HEK293 (cell line): ENCODE measurements at regions not wholly inside any gene's neighbourhood (a gene's known extent, or its start where the extent isn't known, plus 50 kb on each side); places are given as distances from the start of the nearest gene placed in this dataset.

Experiments
- BCL11B ChIP-seq: fragments of 450-650 bp; formaldehyde crosslinking; IDR thresholded peaks from 2 replicates; pipeline ENCODE4 v1.5.1; 2016; ENCODE audit warnings: low read depth, missing biosample characterization, missing genetic modification characterization
- ZBTB11 ChIP-seq: fragments of 450-650 bp; formaldehyde crosslinking; conservative IDR thresholded peaks from 2 replicates; pipeline ENCODE4 v1.5.1; 2016; ENCODE audit warnings: low read depth, missing biosample characterization, missing genetic modification characterization
- ZBTB48 ChIP-seq: fragments of 450-650 bp; formaldehyde crosslinking; IDR thresholded peaks from 2 replicates; pipeline ENCODE4 v1.5.1; 2016; ENCODE audit warnings: missing biosample characterization, missing genetic modification characterization
- ZFP37 ChIP-seq: fragments of 450-650 bp; formaldehyde crosslinking; IDR thresholded peaks from 2 replicates; pipeline ENCODE4 v1.5.1; 2016; ENCODE audit warnings: missing biosample characterization, missing genetic modification characterization
- ZNF10 ChIP-seq: fragments of 450-650 bp; formaldehyde crosslinking; IDR thresholded peaks from 2 replicates; pipeline ENCODE4 v1.5.1; 2017; ENCODE audit warnings: missing biosample characterization, missing genetic modification characterization
- ZNF169 ChIP-seq: fragments of 450-650 bp; formaldehyde crosslinking; IDR thresholded peaks from 2 replicates; pipeline ENCODE4 v1.5.1; 2016; ENCODE audit warnings: missing biosample characterization, missing genetic modification characterization
- ZNF23 ChIP-seq: fragments of 450-650 bp; formaldehyde crosslinking; IDR thresholded peaks from 2 replicates; pipeline ENCODE4 v1.5.1; 2016; ENCODE audit warnings: missing biosample characterization, missing genetic modification characterization, borderline replicate concordance
- ZNF274 ChIP-seq, 2 experiments: fragments of 200-500 bp in 1 of 2; fragments of 450-650 bp in 1 of 2; sonication (Bioruptor generic) in 1 of 2; formaldehyde crosslinking in 1 of 2; IDR thresholded peaks; 2 replicates each; pipeline versions ENCODE4 v1.5.1 to v1.6.1; 2014 to 2016; ENCODE audit warnings: borderline replicate concordance in 1 of 2, inconsistent platforms in 1 of 2, low read length in 1 of 2, missing biosample characterization in 1 of 2, missing genetic modification characterization in 1 of 2
- ZNF548 ChIP-seq: fragments of 450-650 bp; formaldehyde crosslinking; IDR thresholded peaks from 2 replicates; pipeline ENCODE4 v1.5.1; 2016; ENCODE audit warnings: missing biosample characterization, missing genetic modification characterization
- ZNF596 ChIP-seq: fragments of 450-650 bp; IDR thresholded peaks from 2 replicates; pipeline ENCODE4 v1.5.0; 2018; ENCODE audit warnings: missing biosample characterization, mild to moderate bottlenecking, missing genetic modification characterization, moderate library complexity
- ZNF639 ChIP-seq: fragments of 450-650 bp; formaldehyde crosslinking; IDR thresholded peaks from 2 replicates; pipeline ENCODE4 v1.5.1; 2016; ENCODE audit warnings: missing biosample characterization, missing genetic modification characterization
- ZNF777 ChIP-seq: fragments of 450-650 bp; formaldehyde crosslinking; IDR thresholded peaks from 2 replicates; pipeline ENCODE4 v1.5.1; 2017; ENCODE audit warnings: missing biosample characterization, missing genetic modification characterization, borderline replicate concordance
- TF ChIP-seq, protein P1 (sequence below): fragments of 450-650 bp; formaldehyde crosslinking; IDR thresholded peaks from 2 replicates; pipeline ENCODE4 v1.5.1; 2016; ENCODE audit warnings: missing biosample characterization, missing genetic modification characterization
- TF ChIP-seq, protein P2 (sequence below): fragments of 450-650 bp; formaldehyde crosslinking; IDR thresholded peaks from 2 replicates; pipeline ENCODE4 v1.5.1; 2016; ENCODE audit warnings: missing biosample characterization, missing genetic modification characterization

- TF ChIP-seq, protein P1, sequence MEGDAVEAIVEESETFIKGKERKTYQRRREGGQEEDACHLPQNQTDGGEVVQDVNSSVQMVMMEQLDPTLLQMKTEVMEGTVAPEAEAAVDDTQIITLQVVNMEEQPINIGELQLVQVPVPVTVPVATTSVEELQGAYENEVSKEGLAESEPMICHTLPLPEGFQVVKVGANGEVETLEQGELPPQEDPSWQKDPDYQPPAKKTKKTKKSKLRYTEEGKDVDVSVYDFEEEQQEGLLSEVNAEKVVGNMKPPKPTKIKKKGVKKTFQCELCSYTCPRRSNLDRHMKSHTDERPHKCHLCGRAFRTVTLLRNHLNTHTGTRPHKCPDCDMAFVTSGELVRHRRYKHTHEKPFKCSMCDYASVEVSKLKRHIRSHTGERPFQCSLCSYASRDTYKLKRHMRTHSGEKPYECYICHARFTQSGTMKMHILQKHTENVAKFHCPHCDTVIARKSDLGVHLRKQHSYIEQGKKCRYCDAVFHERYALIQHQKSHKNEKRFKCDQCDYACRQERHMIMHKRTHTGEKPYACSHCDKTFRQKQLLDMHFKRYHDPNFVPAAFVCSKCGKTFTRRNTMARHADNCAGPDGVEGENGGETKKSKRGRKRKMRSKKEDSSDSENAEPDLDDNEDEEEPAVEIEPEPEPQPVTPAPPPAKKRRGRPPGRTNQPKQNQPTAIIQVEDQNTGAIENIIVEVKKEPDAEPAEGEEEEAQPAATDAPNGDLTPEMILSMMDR (tag by site-specific recombination) = no peak
- TF ChIP-seq ZNF274 (IDR thresholded peaks at IDR 0.05; ENCODE audit: low read length) (no peak), ZNF274 (tag by site-specific recombination; IDR thresholded peaks at IDR 0.05; ENCODE audit: borderline replicate concordance) (no peak), ZFP37 (tag by site-specific recombination) (no peak), ZNF548 (tag by site-specific recombination) (no peak), ZNF169 (tag by site-specific recombination) (no peak), ZNF777 (no peak), ZNF10 (no peak), BCL11B (tag by site-specific recombination) (no peak), ZBTB48 (tag by site-specific recombination) (no peak), ZNF639 (tag by site-specific recombination) (no peak), ZNF596 (tag by site-specific recombination) (no peak), ZNF23 (no peak), ZBTB11 (no peak)
- TF ChIP-seq, protein P2, sequence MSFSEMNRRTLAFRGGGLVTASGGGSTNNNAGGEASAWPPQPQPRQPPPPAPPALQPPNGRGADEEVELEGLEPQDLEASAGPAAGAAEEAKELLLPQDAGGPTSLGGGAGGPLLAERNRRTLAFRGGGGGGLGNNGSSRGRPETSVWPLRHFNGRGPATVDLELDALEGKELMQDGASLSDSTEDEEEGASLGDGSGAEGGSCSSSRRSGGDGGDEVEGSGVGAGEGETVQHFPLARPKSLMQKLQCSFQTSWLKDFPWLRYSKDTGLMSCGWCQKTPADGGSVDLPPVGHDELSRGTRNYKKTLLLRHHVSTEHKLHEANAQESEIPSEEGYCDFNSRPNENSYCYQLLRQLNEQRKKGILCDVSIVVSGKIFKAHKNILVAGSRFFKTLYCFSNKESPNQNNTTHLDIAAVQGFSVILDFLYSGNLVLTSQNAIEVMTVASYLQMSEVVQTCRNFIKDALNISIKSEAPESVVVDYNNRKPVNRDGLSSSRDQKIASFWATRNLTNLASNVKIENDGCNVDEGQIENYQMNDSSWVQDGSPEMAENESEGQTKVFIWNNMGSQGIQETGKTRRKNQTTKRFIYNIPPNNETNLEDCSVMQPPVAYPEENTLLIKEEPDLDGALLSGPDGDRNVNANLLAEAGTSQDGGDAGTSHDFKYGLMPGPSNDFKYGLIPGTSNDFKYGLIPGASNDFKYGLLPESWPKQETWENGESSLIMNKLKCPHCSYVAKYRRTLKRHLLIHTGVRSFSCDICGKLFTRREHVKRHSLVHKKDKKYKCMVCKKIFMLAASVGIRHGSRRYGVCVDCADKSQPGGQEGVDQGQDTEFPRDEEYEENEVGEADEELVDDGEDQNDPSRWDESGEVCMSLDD (tag by site-specific recombination) = no peak
These were observed 72.9 kb upstream of the SPIN4 start for GRCh38 chrX:63424063-63424462.
